Vagina (tissue), 2 donors: ENCODE measurements at regions not wholly inside any gene's neighbourhood (a gene's known extent, or its start where the extent isn't known, plus 50 kb on each side); places are given as distances from the start of the nearest gene placed in this dataset.

Source experiments
- DNase-seq, 2 donors: peaks; one replicate each; pipeline ENCODE4 v3.0.0-alpha.2; 2017; ENCODE audit errors: extremely low spot score in 2 of 2
- H3K27ac ChIP-seq: fragments of 200-600 bp; sonication (generic); one replicate; pipeline ENCODE4 v1.5.1; 2019
- H3K27me3 ChIP-seq: fragments of 200-600 bp; sonication (generic); one replicate; pipeline ENCODE4 v1.5.1; 2019
- H3K36me3 ChIP-seq, 2 donors: fragments of 200-600 bp; sonication (generic); one replicate each; pipeline ENCODE4 v1.5.1; 2017 to 2019
- H3K4me1 ChIP-seq: fragments of 200-600 bp; sonication (generic); one replicate; pipeline ENCODE4 v1.5.1; 2019
- H3K4me3 ChIP-seq, 2 donors: fragments of 200-600 bp; sonication (generic); 1 replicate in 1 of 2; 2 replicates in 1 of 2; pipeline ENCODE4 v1.5.1; 2016 to 2019
- H3K9me3 ChIP-seq: fragments of 200-600 bp; sonication (generic); one replicate; pipeline ENCODE4 v1.5.1; 2019
- POLR2A ChIP-seq, 2 donors: fragments of 450-650 bp; IDR thresholded peaks; one replicate each; pipeline ENCODE4 v1.6.1; 2017; ENCODE audit warnings: antibody characterized with exemption in 2 of 2, mild to moderate bottlenecking in 2 of 2, moderate library complexity in 2 of 2
- POLR2AphosphoS5 ChIP-seq, 2 donors: sonication (generic); formaldehyde crosslinking; IDR thresholded peaks; one replicate each; pipeline ENCODE4 v1.9.0; 2017; ENCODE audit warnings: antibody characterized with exemption in 2 of 2, mild to moderate bottlenecking in 2 of 2, low read depth in 1 of 2; ENCODE audit not compliant: insufficient read depth in 1 of 2
- intact Hi-C: fragments of 100-400 bp; cut with DNase I; formaldehyde crosslinking; loops from one replicate; pipeline ENCODE4 v1.15.1; 2023
- TF ChIP-seq, protein P1 (sequence below), 3 experiments: fragments of 450-650 bp in 2 of 3; fragments of 200-600 bp in 1 of 3; sonication (generic) in 1 of 3; IDR thresholded peaks; one replicate each; pipeline ENCODE4 v1.5.1; 2017 to 2019; ENCODE audit warnings: antibody characterized with exemption in 3 of 3, mild to moderate bottlenecking in 2 of 3, moderate library complexity in 2 of 3

DNA sequence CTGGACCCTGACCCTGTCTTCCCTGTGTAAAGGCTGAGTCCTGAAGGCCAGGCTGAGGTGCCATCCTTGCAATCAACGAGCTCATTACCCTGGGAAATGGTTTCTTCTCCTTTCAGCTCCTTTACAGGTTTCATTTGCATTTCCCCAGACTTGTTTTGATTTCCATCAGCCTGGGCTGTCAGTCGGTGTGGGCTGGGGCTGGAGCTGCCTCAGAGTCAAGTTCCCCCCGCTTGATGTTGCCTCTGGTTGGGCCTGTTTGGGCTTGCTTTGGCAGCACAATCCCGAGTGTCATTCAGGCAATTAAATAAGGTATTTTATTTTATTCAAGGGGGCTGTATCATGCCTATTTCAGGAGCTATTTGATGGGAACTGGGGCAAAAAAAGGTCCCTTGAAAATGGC, 424.9 kb downstream of the INSC start:
- Histone ChIP-seq H3K4me1 (no peaks in the 10 kb centered on the region), H3K27me3 (no peaks in the 10 kb centered on the region), H3K4me3 (no peak overlapping the region), H3K27ac (no peak overlapping the region), H3K36me3 (no peaks in the 10 kb centered on the region), H3K9me3 (no peaks in the 10 kb centered on the region)
- DNase-seq = no peak
- intact Hi-C loops = no loop called here
- TF ChIP-seq POLR2A (IDR thresholded peaks at IDR 0.05) (no peak), POLR2AphosphoS5 (IDR thresholded peaks at IDR 0.05; ENCODE audit: insufficient read depth in 1 of 2, low read depth in 1 of 2) (no peak)
- TF ChIP-seq, protein P1, sequence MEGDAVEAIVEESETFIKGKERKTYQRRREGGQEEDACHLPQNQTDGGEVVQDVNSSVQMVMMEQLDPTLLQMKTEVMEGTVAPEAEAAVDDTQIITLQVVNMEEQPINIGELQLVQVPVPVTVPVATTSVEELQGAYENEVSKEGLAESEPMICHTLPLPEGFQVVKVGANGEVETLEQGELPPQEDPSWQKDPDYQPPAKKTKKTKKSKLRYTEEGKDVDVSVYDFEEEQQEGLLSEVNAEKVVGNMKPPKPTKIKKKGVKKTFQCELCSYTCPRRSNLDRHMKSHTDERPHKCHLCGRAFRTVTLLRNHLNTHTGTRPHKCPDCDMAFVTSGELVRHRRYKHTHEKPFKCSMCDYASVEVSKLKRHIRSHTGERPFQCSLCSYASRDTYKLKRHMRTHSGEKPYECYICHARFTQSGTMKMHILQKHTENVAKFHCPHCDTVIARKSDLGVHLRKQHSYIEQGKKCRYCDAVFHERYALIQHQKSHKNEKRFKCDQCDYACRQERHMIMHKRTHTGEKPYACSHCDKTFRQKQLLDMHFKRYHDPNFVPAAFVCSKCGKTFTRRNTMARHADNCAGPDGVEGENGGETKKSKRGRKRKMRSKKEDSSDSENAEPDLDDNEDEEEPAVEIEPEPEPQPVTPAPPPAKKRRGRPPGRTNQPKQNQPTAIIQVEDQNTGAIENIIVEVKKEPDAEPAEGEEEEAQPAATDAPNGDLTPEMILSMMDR (IDR thresholded peaks at IDR 0.05) = no peak

DNA sequence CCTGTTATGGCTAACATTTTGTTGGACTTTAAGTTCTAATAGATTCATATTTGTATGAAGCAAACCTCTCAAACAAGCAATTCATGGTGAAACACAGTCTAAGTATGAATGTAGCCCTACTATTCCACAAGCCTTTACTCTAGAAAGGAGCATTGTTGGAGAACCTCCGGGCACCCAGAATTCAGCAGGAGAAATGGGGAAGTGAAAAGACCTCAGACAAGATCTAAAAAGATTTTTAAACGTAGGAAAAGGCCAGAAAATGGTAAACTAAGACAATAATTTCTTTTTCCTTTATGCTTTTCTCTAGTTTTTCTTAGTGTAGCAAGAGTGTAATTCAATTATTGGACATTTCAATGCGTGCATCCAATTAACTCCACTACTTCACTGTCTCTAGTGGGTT, 426.4 kb downstream of the INSC start:
- Histone ChIP-seq H3K9me3 (no peaks in the 10 kb centered on the region), H3K4me1 (no peaks in the 10 kb centered on the region), H3K27ac (no peak overlapping the region), H3K36me3 (no peaks in the 10 kb centered on the region), H3K4me3 (no peak overlapping the region), H3K27me3 (no peaks in the 10 kb centered on the region)
- intact Hi-C loops = no loop called here
- DNase-seq = no peak
- TF ChIP-seq, protein P1 (IDR thresholded peaks at IDR 0.05) = no peak
- TF ChIP-seq POLR2AphosphoS5 (IDR thresholded peaks at IDR 0.05; ENCODE audit: insufficient read depth in 1 of 2, low read depth in 1 of 2) (no peak), POLR2A (IDR thresholded peaks at IDR 0.05) (no peak)

DNA sequence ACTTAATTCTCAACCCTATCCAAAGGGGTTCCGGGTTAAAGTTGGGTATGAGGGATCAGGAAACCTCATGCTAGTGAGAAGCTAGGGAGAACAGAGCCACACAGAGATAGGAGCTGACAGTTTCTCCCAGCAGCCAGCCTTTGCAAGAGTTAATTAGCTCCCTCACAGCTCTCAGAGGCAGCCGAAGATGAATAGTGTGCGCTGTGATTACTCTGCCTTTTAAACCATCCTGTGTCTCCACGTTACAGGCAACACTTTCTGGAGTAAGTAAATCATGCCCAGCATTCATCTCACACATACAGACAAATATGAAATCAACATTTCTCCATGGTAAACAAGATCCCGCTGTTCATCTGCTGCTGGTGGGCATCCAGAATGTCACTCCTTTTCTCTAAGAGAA, 429.6 kb downstream of the INSC start:
- Histone ChIP-seq H3K36me3 (no peaks in the 10 kb centered on the region), H3K27me3 (no peaks in the 10 kb centered on the region), H3K4me3 (no peak overlapping the region), H3K9me3 (no peaks in the 10 kb centered on the region), H3K27ac (no peak overlapping the region), H3K4me1 (no peaks in the 10 kb centered on the region)
- DNase-seq = no peak
- intact Hi-C loops = no loop called here
- TF ChIP-seq, protein P1 (IDR thresholded peaks at IDR 0.05) = no peak
- TF ChIP-seq POLR2A (IDR thresholded peaks at IDR 0.05) (no peak), POLR2AphosphoS5 (IDR thresholded peaks at IDR 0.05; ENCODE audit: insufficient read depth in 1 of 2, low read depth in 1 of 2) (no peak)

DNA sequence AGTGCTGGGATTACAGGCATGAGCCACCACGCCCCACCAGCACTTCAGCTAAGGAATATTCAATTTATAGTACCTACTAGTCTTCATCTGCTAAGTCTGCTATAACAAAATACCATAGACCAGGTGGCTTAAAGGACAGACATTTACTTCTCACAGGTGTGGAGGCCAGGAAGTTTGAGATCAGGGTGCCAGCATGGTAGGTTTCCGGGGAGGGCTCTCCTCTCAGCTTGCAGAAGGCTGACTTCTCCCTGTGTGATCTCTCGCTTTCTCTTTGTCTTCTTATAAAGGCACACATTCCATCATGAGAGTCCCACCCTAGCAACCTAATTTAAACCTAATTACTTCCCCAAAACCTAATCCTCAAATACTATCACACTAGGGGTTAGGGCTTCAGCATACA, 433.0 kb downstream of the INSC start:
- Histone ChIP-seq H3K27me3 (no peaks in the 10 kb centered on the region), H3K4me3 (no peak overlapping the region), H3K27ac (no peak overlapping the region), H3K9me3 (no peaks in the 10 kb centered on the region), H3K4me1 (no peaks in the 10 kb centered on the region), H3K36me3 (no peaks in the 10 kb centered on the region)
- DNase-seq = no peak
- no peak for TF ChIP-seq POLR2AphosphoS5 (IDR thresholded peaks at IDR 0.05; ENCODE audit: insufficient read depth in 1 of 2, low read depth in 1 of 2)
- TF ChIP-seq, protein P1 (IDR thresholded peaks at IDR 0.05) = no peak
- intact Hi-C loops = no loop called here

DNA sequence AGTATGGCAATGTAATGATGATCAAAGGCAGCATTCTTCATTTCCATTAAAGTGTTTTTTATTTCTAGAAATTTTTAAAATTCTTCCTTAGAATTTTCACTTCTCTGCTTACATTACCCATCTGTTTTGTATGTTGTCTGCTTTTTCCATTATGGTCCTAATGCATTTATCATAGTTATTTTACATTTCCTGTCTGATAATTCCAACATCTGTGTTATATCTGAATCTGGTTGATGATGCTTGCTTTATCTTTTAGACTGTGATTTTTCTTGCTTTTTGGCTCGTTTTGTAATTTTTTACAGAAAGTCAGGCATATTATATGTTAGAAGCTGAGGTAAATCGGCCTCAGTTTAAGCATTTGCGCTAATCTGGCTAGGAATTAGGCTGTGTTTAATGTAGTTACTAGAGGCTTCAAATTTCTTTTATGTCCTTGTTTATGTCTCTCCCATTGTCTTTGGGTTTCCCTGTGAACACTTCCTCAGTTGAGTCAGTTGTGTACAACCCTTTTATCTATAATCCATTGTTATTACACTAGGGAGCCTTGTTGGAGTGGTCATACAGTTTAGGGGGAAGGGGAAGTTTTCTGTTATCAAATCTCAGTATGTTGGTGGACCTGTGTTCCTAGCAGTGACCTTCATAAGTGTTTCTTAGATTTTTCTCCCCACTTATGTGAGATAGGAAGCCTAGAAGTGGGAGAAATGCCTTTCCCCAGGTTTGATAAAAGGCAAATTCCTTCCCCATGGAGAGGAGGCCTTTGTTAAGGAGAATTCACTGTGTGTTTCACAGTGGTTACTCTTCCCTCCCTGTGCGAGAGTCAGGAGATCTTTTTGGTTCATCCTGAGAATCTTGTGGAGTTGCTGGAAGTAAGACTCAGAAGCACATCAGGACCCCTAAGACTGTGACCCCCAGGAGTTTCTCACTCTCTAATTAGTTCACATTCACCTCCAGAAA, 437.5 kb downstream of the INSC start:
- Histone ChIP-seq H3K27ac (no peak overlapping the region), H3K9me3 (no peaks in the 10 kb centered on the region), H3K36me3 (no peaks in the 10 kb centered on the region), H3K4me1 (no peaks in the 10 kb centered on the region), H3K4me3 (no peak overlapping the region), H3K27me3 (no peaks in the 10 kb centered on the region)
- no peak for DNase-seq
- TF ChIP-seq POLR2AphosphoS5 (IDR thresholded peaks at IDR 0.05; ENCODE audit: insufficient read depth in 1 of 2, low read depth in 1 of 2) (no peak), POLR2A (IDR thresholded peaks at IDR 0.05) (no peak)
- TF ChIP-seq, protein P1 (IDR thresholded peaks at IDR 0.05) = no peak
- intact Hi-C loops = no loop called here
